CD4-positive, alpha-beta T cell treated with Interleukin-1 beta for 1 hour (primary cell): ENCODE measurements at regions not wholly inside any gene's neighbourhood (a gene's known extent, or its start where the extent isn't known, plus 50 kb on each side); places are given as distances from the start of the nearest gene placed in this dataset.

ENCODE experiments used
- DNase-seq, 2 donors: peaks; one replicate each; pipeline ENCODE4 v3.0.0-alpha.2; 2020 to 2022

GRCh38 chr6:26216359-26216885 is 129.2 kb downstream of the HFE start:
- peak; percentile 88 to 96 for DNase-seq

- peak in 1 of 2 donors; percentile 85 for DNase-seq
These were observed 129.9 kb downstream of the HFE start for GRCh38 chr6:26216886-26217713.

GRCh38 chr6:26217714-26218075 is 130.5 kb downstream of the HFE start:
- DNase-seq, result no peak

- no peak for DNase-seq
These were observed 131.6 kb downstream of the HFE start for GRCh38 chr6:26218824-26219223.

- no peak for DNase-seq
These were observed 133.1 kb downstream of the HFE start for GRCh38 chr6:26220145-26220970.

- no peak for DNase-seq
These were observed 134.0 kb downstream of the HFE start for GRCh38 chr6:26221186-26221585.

GRCh38 chr6:26222571-26222970 is 135.3 kb downstream of the HFE start:
- no peak for DNase-seq

- peak in 1 of 2 donors; percentile 27 for DNase-seq
These were observed 136.0 kb downstream of the HFE start for GRCh38 chr6:26223228-26223627.

GRCh38 chr6:26223650-26224546 is 136.7 kb downstream of the HFE start:
- peak; percentile 66 to 83 for DNase-seq

- DNase-seq, result no peak
These were observed 137.3 kb downstream of the HFE start for GRCh38 chr6:26224547-26224912.

- DNase-seq, result peak in 1 of 2 donors; percentile 27
These were observed 138.0 kb downstream of the HFE start for GRCh38 chr6:26224940-26225847.

GRCh38 chr6:26225848-26226578 is 138.8 kb downstream of the HFE start:
- no peak for DNase-seq

- DNase-seq, result no peak
These were observed 138.4 kb upstream of the BTN3A2 start for GRCh38 chr6:26226579-26226967.

- no peak for DNase-seq
These were observed 134.6 kb upstream of the BTN3A2 start for GRCh38 chr6:26230351-26230750.

- no peak for DNase-seq
These were observed 133.9 kb upstream of the BTN3A2 start for GRCh38 chr6:26231006-26231587.

- no peak for DNase-seq
These were observed 132.6 kb upstream of the BTN3A2 start for GRCh38 chr6:26232306-26232939.

- DNase-seq, result peak; percentile 43 to 64
These were observed 131.9 kb upstream of the BTN3A2 start for GRCh38 chr6:26232940-26233648.

- peak; percentile 76 to 79 for DNase-seq
These were observed 131.2 kb upstream of the BTN3A2 start for GRCh38 chr6:26233649-26234420.
